Adrenal gland (tissue), 5 donors: ENCODE measurements at regions not wholly inside any gene's neighbourhood (a gene's known extent, or its start where the extent isn't known, plus 50 kb on each side); places are given as distances from the start of the nearest gene placed in this dataset.

ENCODE experiments used
- POLR2A ChIP-seq, 2 donors: fragments of 450-650 bp; IDR thresholded peaks; one replicate each; pipeline ENCODE4 v1.6.1; 2017; ENCODE audit warnings: antibody characterized with exemption in 2 of 2, mild to moderate bottlenecking in 2 of 2, moderate library complexity in 1 of 2
- TF ChIP-seq, protein P1 (sequence below), 6 experiments: fragments of 450-650 bp in 4 of 6; fragments of 200-600 bp in 2 of 6; sonication (generic) in 1 of 6; IDR thresholded peaks; 1 replicate in 5 of 6; 2 replicates in 1 of 6; pipeline versions ENCODE4 v1.5.1 to v1.8.0; 2016 to 2021; ENCODE audit warnings: antibody characterized with exemption in 6 of 6, mild to moderate bottlenecking in 2 of 6, moderate library complexity in 1 of 6
- donor health status: DM: no; HTN: no; CAD: no.

DNA sequence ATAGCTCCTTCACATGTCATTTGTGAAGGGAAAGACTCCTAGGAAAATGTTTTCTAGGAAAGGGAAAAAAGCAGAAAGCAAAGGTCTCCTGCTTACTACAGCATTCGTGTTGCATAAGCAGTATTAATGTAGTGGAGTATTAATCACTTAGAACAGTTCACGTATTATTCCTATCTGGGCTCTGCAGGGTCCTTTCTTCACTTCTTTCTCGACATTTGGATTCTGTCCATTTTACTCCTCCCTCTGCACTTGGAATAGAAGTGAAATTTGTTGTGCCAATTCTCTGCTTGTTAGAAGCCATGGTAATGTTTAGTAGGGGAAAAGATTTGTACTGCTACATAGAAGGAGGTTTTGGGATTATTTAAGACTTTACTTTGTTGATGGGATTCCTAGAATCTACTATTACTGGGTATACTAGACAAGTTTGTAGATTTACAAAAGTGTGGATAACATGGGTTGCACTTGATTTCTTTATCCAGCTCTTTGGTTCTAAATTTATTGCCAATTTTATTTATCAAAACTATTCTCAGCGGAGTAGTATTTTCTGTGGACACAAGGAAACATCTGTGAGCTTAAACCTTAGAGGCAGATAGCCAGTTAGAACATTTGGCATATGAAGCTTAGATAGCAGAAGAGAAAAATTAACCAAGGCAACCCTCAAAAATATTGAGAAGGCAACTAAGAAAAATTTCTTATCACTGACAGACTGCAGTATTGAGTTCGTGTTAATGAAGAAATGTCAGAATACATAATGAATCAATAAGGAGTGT, 108.4 kb upstream of the ESR1 start:
- TF ChIP-seq, protein P1, sequence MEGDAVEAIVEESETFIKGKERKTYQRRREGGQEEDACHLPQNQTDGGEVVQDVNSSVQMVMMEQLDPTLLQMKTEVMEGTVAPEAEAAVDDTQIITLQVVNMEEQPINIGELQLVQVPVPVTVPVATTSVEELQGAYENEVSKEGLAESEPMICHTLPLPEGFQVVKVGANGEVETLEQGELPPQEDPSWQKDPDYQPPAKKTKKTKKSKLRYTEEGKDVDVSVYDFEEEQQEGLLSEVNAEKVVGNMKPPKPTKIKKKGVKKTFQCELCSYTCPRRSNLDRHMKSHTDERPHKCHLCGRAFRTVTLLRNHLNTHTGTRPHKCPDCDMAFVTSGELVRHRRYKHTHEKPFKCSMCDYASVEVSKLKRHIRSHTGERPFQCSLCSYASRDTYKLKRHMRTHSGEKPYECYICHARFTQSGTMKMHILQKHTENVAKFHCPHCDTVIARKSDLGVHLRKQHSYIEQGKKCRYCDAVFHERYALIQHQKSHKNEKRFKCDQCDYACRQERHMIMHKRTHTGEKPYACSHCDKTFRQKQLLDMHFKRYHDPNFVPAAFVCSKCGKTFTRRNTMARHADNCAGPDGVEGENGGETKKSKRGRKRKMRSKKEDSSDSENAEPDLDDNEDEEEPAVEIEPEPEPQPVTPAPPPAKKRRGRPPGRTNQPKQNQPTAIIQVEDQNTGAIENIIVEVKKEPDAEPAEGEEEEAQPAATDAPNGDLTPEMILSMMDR (IDR thresholded peaks at IDR 0.05), result no peak
- TF ChIP-seq POLR2A (IDR thresholded peaks at IDR 0.05), result no peak
